DND-41 (cell line): ENCODE measurements at regions not wholly inside any gene's neighbourhood (a gene's known extent, or its start where the extent isn't known, plus 50 kb on each side); places are given as distances from the start of the nearest gene placed in this dataset.

Experiments
- CTCF ChIP-seq: IDR thresholded peaks from 2 replicates; pipeline ENCODE4 v1.5.1; 2012; ENCODE audit warnings: borderline replicate concordance, low read length, moderate library complexity, mild to moderate bottlenecking; ENCODE audit not compliant: poor library complexity, severe bottlenecking; ENCODE audit errors: extremely low read depth
- EZH2 ChIP-seq: IDR thresholded peaks from 3 replicates; pipeline ENCODE4 v1.6.1; 2012; ENCODE audit warnings: borderline replicate concordance, low read depth, mild to moderate bottlenecking, moderate library complexity, low read length, inconsistent platforms; ENCODE audit not compliant: severe bottlenecking

- TF ChIP-seq CTCF, result no peak
- no peak for TF ChIP-seq EZH2
Measured at GRCh38 chr15:46301291-46301690, 666.5 kb downstream of the SQOR start.
